ENCODE measurements at regions not wholly inside any gene's neighbourhood (a gene's known extent, or its start where the extent isn't known, plus 50 kb on each side); places are given as distances from the start of the nearest gene placed in this dataset.
"Not testable (repeated sequence)": the region's sequence is repeated elsewhere in the genome, so short reads cannot be mapped to it uniquely, and the experiment has no call there.

GRCh38 chr7:51389952-51390351, 73.3 kb upstream of the COBL start:
- not testable (repeated sequence) for DNase-seq

DNA sequence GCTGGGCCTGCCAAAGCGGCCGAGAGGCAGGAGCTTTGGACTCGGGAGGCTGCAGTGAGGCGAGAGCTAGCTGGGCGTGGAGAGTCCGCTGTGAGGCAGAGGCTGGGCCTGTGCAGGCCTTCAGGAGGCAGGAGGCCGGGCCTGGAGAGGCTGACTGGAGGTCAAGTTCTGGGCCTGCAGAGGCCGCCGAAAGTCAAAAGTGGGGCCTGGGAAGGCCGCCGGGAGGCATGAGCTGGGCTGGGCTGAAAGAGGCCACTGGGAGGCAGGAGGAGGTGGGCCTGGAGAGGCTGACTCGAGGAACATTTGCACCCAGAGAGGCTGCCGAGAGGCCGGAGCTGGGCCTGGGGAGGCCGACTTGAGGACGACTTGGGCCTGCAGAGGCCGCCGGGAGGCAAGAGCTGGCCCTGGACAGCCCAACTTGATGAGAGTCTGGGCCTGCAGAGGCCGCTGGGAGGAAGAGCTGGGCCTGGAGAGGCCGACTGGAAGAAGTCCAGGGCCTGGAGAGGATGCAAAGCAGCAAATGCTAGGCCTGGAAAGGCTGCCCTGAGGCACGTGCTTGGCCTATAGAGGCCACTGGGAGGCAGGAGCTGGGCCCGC, 72.7 kb upstream of the COBL start:
- DNase-seq, result not testable (repeated sequence)

- DNase-seq, result not testable (repeated sequence)
Observed at GRCh38 chr7:51388241-51388640, 71.6 kb upstream of the COBL start.

GRCh38 chr7:51386806-51387568, 70.4 kb upstream of the COBL start:
- DNase-seq, result not testable (repeated sequence)

GRCh38 chr7:51386184-51386583, 69.6 kb upstream of the COBL start:
- not testable (repeated sequence) for DNase-seq

DNA sequence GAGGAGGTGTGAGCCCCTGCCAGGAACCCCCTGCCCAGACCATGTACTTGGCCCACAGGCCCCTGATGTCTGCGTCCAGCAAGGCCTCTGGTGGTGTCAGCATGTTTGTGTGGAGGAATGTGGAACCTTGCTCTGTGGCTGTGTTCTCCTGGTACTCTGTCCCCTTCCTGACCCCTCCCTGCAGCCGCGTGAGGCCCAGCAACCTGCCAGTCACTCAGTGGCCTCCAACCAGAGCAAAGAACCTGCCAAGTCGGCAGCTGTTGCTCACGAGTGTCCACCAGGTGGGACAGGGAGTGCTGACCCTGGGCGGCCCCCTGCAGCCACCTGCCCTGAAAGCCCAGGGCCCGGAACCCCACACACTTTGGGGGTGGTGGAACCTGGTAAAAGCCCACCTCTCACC, 65.6 kb upstream of the COBL start:
- not testable (repeated sequence) for DNase-seq

- DNase-seq, result no peak
Observed at GRCh38 chr7:51376420-51377092, 59.9 kb upstream of the COBL start.

DNA sequence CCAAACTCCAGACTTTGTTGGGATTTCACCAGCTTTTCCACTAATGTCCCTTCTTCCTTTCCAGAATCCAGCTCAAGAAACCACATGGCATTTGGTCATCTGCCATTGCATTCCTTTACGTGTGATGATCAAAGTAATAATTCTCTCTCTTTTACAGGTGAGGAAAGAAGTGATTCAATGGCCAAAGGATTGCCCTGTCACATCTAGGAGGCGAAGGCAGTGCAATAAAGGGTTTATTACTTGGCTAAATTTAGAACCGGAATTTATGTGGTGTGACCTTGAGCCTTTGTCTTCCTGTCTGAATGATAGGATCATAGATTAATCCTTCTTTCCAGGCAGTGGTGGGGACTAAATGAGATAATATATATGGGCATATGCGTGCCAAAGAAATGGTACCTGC, 58.3 kb upstream of the COBL start:
- no peak for DNase-seq

GRCh38 chr7:51373607-51374006, 57.0 kb upstream of the COBL start:
- DNase-seq, result not testable (repeated sequence)

- no peak for DNase-seq
Observed at GRCh38 chr7:51369746-51370145, 53.1 kb upstream of the COBL start.

GRCh38 chr7:51369228-51369627, 52.6 kb upstream of the COBL start:
- DNase-seq, result not testable (repeated sequence)

DNA sequence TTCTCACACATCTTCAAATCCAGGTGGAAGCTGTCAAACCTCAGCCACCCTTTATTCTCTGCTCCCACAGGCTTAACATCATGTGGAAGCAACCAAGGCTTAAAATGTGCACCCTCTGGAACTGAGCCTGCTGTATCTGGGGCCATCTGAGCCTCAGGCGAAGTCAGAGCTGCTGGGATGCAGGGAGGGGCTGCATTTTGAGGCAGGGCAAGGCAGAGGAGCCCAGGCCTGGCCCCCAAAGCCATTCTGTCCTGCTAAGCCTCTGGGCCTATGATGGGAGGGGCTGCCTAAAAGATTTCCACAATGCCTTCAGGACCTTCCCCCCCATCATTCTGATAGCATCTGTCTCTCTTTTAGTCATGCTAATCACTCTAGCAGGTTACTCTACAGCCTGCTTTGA, 51.7 kb upstream of the COBL start:
- no peak for DNase-seq

GRCh38 chr7:51367614-51367968, 51.0 kb upstream of the COBL start:
- DNase-seq, result no peak

GRCh38 chr7:51366930-51367613, 50.5 kb upstream of the COBL start:
- DNase-seq, result peak; percentile 23
